Osteocyte (in vitro differentiated cells): ENCODE measurements at regions not wholly inside any gene's neighbourhood (a gene's known extent, or its start where the extent isn't known, plus 50 kb on each side); places are given as distances from the start of the nearest gene placed in this dataset.

ENCODE experiments used
- DNase-seq: peaks from one replicate; pipeline ENCODE4 v3.0.0; 2021; ENCODE audit warnings: mixed read lengths; ENCODE audit not compliant: unreplicated experiment; ENCODE audit errors: extremely low spot score
- H3K27ac Mint-ChIP-seq: one replicate; pipeline ENCODE4 v1.8.0; 2021; ENCODE audit warnings: mild to moderate bottlenecking, mixed read lengths; ENCODE audit not compliant: unreplicated experiment
- H3K27me3 Mint-ChIP-seq: one replicate; pipeline ENCODE4 v1.8.0; 2021; ENCODE audit warnings: mixed read lengths; ENCODE audit not compliant: unreplicated experiment
- H3K36me3 Mint-ChIP-seq: one replicate; pipeline ENCODE4 v1.8.0; 2021; ENCODE audit warnings: mixed read lengths; ENCODE audit not compliant: unreplicated experiment
- H3K4me1 Mint-ChIP-seq: one replicate; pipeline ENCODE4 v1.8.0; 2021; ENCODE audit warnings: mixed read lengths; ENCODE audit not compliant: unreplicated experiment
- H3K4me3 Mint-ChIP-seq: one replicate; pipeline ENCODE4 v1.8.0; 2021; ENCODE audit warnings: mild to moderate bottlenecking, moderate library complexity, mixed read lengths; ENCODE audit not compliant: unreplicated experiment
- H3K9me3 Mint-ChIP-seq: one replicate; pipeline ENCODE4 v1.8.0; 2021; ENCODE audit warnings: mixed read lengths; ENCODE audit not compliant: unreplicated experiment
- CTCF ChIP-seq: fragments of 200-600 bp; sonication (generic); IDR thresholded peaks from 2 replicates; pipeline ENCODE4 v1.5.0; 2021; ENCODE audit warnings: antibody characterized with exemption, mild to moderate bottlenecking, moderate library complexity

- Mint-ChIP-seq H3K27ac (no peak overlapping the region), H3K36me3 (no peaks in the 10 kb centered on the region), H3K4me3 (no peak overlapping the region), H3K4me1 (no peaks in the 10 kb centered on the region), H3K9me3 (no peaks in the 10 kb centered on the region), H3K27me3 (peaks cover 69% of the 10 kb centered on the region)
- DNase-seq = no peak
- TF ChIP-seq CTCF = no peak
Observed at GRCh38 chr20:48319943-48320584, 507.7 kb downstream of the PREX1 start.

- Mint-ChIP-seq H3K4me3 (no peak overlapping the region), H3K36me3 (no peaks in the 10 kb centered on the region), H3K9me3 (no peaks in the 10 kb centered on the region), H3K27ac (no peak overlapping the region), H3K27me3 (peaks cover 70% of the 10 kb centered on the region), H3K4me1 (no peaks in the 10 kb centered on the region)
- TF ChIP-seq CTCF = no peak
- no peak for DNase-seq
Observed at GRCh38 chr20:48317578-48317977, 510.2 kb downstream of the PREX1 start.

GRCh38 chr20:48314925-48315592, 512.7 kb downstream of the PREX1 start:
- Mint-ChIP-seq H3K9me3 (no peaks in the 10 kb centered on the region), H3K27ac (no peak overlapping the region), H3K4me3 (no peak overlapping the region), H3K27me3 (peaks cover 61% of the 10 kb centered on the region), H3K4me1 (peaks cover 8% of the 10 kb centered on the region), H3K36me3 (no peaks in the 10 kb centered on the region)
- no peak for DNase-seq
- TF ChIP-seq CTCF = no peak

GRCh38 chr20:48313324-48313723, 514.5 kb downstream of the PREX1 start:
- Mint-ChIP-seq H3K4me3 (no peak overlapping the region), H3K9me3 (no peaks in the 10 kb centered on the region), H3K27me3 (peaks cover 63% of the 10 kb centered on the region), H3K27ac (no peak overlapping the region), H3K36me3 (no peaks in the 10 kb centered on the region), H3K4me1 (peaks cover 10% of the 10 kb centered on the region)
- TF ChIP-seq CTCF = no peak
- DNase-seq = no peak

- DNase-seq = no peak
- peaks cover 59% of the 10 kb centered on the region for H3K27me3 Mint-ChIP-seq
- TF ChIP-seq CTCF = no peak
- H3K4me3 Mint-ChIP-seq = no peak overlapping the region
- H3K36me3 Mint-ChIP-seq = no peaks in the 10 kb centered on the region
- peaks cover 10% of the 10 kb centered on the region for H3K4me1 Mint-ChIP-seq
- no peaks in the 10 kb centered on the region for H3K9me3 Mint-ChIP-seq
- no peak overlapping the region for H3K27ac Mint-ChIP-seq
Observed at GRCh38 chr20:48311956-48312355, 515.8 kb downstream of the PREX1 start.
